ENCODE measurements at regions not wholly inside any gene's neighbourhood (a gene's known extent, or its start where the extent isn't known, plus 50 kb on each side); places are given as distances from the start of the nearest gene placed in this dataset.

- peaks cover 5% of the 10 kb centered on the region for H3K27me3 Mint-ChIP-seq (ENCODE audit: unreplicated experiment)
- peaks cover 22% of the 10 kb centered on the region for H3K9me3 Mint-ChIP-seq (ENCODE audit: unreplicated experiment)
- no peaks in the 10 kb centered on the region for H3K4me1 Mint-ChIP-seq (ENCODE audit: low read depth, unreplicated experiment)
- H3K4me3 Mint-ChIP-seq (ENCODE audit: unreplicated experiment) = no peak overlapping the region
- TF ChIP-seq CTCF (IDR thresholded peaks at IDR 0.05; ENCODE audit: partially characterized antibody, unreplicated experiment) = no peak
- H3K27ac Mint-ChIP-seq (ENCODE audit: unreplicated experiment) = no peak overlapping the region
- DNase-seq = no peak
- H3K36me3 Mint-ChIP-seq (ENCODE audit: unreplicated experiment) = peaks cover 18% of the 10 kb centered on the region
These were observed 83.5 kb upstream of the ZNF254 start for GRCh38 chr19:24003537-24003936.

GRCh38 chr19:24004166-24004565 is 82.8 kb upstream of the ZNF254 start:
- Mint-ChIP-seq H3K27me3 (ENCODE audit: unreplicated experiment) (peaks cover 5% of the 10 kb centered on the region), H3K4me1 (ENCODE audit: low read depth, unreplicated experiment) (no peaks in the 10 kb centered on the region), H3K9me3 (ENCODE audit: unreplicated experiment) (peaks cover 20% of the 10 kb centered on the region), H3K4me3 (ENCODE audit: unreplicated experiment) (no peak overlapping the region), H3K36me3 (ENCODE audit: unreplicated experiment) (peaks cover 18% of the 10 kb centered on the region), H3K27ac (ENCODE audit: unreplicated experiment) (no peak overlapping the region)
- no peak for DNase-seq
- no peak for TF ChIP-seq CTCF (IDR thresholded peaks at IDR 0.05; ENCODE audit: partially characterized antibody, unreplicated experiment)

- Mint-ChIP-seq H3K36me3 (ENCODE audit: unreplicated experiment) (peaks cover 7% of the 10 kb centered on the region), H3K9me3 (ENCODE audit: unreplicated experiment) (peaks cover 10% of the 10 kb centered on the region), H3K4me3 (ENCODE audit: unreplicated experiment) (no peak overlapping the region), H3K27me3 (ENCODE audit: unreplicated experiment) (peaks cover 8% of the 10 kb centered on the region), H3K4me1 (ENCODE audit: low read depth, unreplicated experiment) (no peaks in the 10 kb centered on the region), H3K27ac (ENCODE audit: unreplicated experiment) (no peak overlapping the region)
- TF ChIP-seq CTCF (IDR thresholded peaks at IDR 0.05; ENCODE audit: partially characterized antibody, unreplicated experiment) = no peak
- DNase-seq = no peak
These were observed 56.9 kb upstream of the ZNF254 start for GRCh38 chr19:24029941-24030636.

GRCh38 chr19:24032651-24033050 is 54.3 kb upstream of the ZNF254 start:
- peak overlapping the region; percentile 99 for H3K4me3 Mint-ChIP-seq (ENCODE audit: unreplicated experiment)
- TF ChIP-seq CTCF (IDR thresholded peaks at IDR 0.05; ENCODE audit: partially characterized antibody, unreplicated experiment) = no peak
- H3K4me1 Mint-ChIP-seq (ENCODE audit: low read depth, unreplicated experiment) = peaks cover 2% of the 10 kb centered on the region
- H3K9me3 Mint-ChIP-seq (ENCODE audit: unreplicated experiment) = peaks cover 15% of the 10 kb centered on the region
- peaks cover 18% of the 10 kb centered on the region for H3K36me3 Mint-ChIP-seq (ENCODE audit: unreplicated experiment)
- no peak for DNase-seq
- peak overlapping the region; percentile 100 for H3K27ac Mint-ChIP-seq (ENCODE audit: unreplicated experiment)
- peaks cover 8% of the 10 kb centered on the region for H3K27me3 Mint-ChIP-seq (ENCODE audit: unreplicated experiment)

GRCh38 chr19:24033301-24033962 is 53.6 kb upstream of the ZNF254 start:
- Mint-ChIP-seq H3K27me3 (ENCODE audit: unreplicated experiment) (peaks cover 8% of the 10 kb centered on the region), H3K9me3 (ENCODE audit: unreplicated experiment) (peaks cover 15% of the 10 kb centered on the region), H3K4me3 (ENCODE audit: unreplicated experiment) (peak overlapping the region; percentile 99), H3K36me3 (ENCODE audit: unreplicated experiment) (peaks cover 18% of the 10 kb centered on the region), H3K27ac (ENCODE audit: unreplicated experiment) (peak overlapping the region; percentile 100), H3K4me1 (ENCODE audit: low read depth, unreplicated experiment) (peaks cover 2% of the 10 kb centered on the region)
- DNase-seq = peak; percentile 91
- peak; percentile 10 for TF ChIP-seq CTCF (IDR thresholded peaks at IDR 0.05; ENCODE audit: partially characterized antibody, unreplicated experiment)

Data from glutamatergic neuron (in vitro differentiated cells).